ENCODE measurements at regions not wholly inside any gene's neighbourhood (a gene's known extent, or its start where the extent isn't known, plus 50 kb on each side); places are given as distances from the start of the nearest gene placed in this dataset.

DNA sequence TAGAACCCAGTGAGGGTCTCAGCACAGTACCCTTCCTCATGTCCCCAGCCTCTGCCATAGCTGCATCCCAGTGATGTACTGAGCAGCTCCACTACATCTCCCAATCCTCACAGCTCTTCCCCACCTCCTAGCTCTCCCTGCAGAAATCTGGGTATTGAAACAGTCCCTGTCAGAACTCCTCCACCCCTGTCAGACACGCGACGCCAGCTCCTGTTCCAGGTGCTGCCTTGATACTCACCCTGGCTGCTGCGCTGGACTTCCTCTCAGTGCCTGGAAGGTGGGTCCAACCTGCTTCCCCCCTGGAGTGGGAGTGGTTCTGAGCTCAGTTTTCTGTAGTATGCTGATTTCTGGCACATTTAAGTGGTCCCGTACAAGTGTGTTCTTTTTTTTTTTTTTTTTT, 160.9 kb upstream of the SLCO3A1 start:
- no peak for DNase-seq (ENCODE audit: low read depth)
- no peak overlapping the region for H3K4me3 ChIP-seq (ENCODE audit: low read depth, low read length)
- TF ChIP-seq, protein P1, sequence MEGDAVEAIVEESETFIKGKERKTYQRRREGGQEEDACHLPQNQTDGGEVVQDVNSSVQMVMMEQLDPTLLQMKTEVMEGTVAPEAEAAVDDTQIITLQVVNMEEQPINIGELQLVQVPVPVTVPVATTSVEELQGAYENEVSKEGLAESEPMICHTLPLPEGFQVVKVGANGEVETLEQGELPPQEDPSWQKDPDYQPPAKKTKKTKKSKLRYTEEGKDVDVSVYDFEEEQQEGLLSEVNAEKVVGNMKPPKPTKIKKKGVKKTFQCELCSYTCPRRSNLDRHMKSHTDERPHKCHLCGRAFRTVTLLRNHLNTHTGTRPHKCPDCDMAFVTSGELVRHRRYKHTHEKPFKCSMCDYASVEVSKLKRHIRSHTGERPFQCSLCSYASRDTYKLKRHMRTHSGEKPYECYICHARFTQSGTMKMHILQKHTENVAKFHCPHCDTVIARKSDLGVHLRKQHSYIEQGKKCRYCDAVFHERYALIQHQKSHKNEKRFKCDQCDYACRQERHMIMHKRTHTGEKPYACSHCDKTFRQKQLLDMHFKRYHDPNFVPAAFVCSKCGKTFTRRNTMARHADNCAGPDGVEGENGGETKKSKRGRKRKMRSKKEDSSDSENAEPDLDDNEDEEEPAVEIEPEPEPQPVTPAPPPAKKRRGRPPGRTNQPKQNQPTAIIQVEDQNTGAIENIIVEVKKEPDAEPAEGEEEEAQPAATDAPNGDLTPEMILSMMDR (IDR thresholded peaks at IDR 0.05; ENCODE audit: insufficient read depth, low read depth, low read length): no peak

DNA sequence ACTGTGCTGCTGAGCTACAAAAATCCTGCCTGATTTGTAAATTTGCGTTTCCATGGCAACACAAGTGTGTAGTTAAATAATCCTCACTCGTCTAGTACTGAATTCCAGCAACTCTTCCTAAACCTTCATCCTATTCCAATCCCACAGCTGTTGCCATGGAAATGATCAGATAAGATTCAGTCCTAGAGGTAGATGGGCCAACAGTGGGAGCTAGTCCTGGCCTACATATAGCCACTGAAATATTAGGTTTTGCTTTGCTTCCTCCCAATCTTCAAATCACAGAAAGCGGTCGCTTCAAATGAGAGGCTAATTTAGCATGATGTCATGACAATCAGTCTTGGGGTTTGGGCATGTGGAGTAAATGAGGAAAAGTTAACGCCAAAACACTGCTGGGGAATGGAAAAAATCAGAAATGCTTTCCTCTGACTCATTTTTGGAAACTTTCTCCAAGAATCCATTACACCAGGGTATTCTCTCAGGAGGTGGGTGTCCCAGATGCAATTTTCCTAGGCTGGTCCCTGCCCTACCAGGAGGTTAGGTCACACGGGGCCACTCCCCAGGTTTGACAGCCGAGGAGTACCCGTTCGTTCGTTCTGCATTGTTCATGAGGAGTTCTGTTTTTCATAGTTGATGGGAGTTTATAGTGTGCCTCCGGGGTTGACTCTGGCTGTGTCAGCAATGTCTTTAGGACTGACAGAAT, 159.2 kb upstream of the SLCO3A1 start:
- H3K4me3 ChIP-seq (ENCODE audit: low read depth, low read length): peak overlapping the region; percentile 23
- TF ChIP-seq, protein P1 (IDR thresholded peaks at IDR 0.05; ENCODE audit: insufficient read depth, low read depth, low read length): no peak
- peak; percentile 38 for DNase-seq (ENCODE audit: low read depth)

DNA sequence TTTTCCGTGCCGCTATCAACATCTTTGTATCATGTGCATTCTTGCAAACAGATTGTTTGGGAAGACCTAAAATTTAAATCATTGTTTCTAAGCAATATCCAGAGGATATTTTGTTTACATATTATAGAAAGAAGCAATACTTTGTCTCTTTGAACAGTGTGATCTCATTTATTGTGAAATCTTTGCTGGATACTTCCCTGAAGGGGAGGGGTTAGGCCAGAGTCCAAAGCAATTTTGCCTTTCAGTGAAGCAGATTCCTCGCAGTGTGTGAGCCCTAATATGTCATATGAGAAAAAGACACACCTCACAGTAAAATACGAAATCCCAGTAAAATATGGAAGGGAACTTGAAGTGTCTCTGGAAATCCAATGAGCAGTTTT, 158.7 kb upstream of the SLCO3A1 start:
- peak; percentile 59 for DNase-seq (ENCODE audit: low read depth)
- peak overlapping the region; percentile 23 for H3K4me3 ChIP-seq (ENCODE audit: low read depth, low read length)

DNA sequence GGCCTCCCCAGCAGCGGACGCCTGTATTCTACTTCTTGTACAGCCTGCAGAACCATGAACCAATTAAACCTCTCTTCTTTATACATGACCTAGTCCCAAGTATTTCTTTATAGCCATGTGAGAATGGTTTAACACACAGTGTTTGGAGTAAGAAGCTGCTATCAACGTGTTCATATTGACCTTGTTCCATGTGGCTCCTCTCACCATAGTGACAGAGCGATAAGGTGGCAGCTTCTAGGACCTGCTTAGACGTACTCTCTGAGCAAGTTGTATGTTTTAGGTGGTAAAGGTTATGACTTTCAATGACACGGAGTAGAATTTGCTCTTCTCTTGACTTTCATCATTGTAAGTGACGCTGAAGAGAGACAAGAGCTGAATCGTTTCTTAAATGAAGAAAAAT, 157.7 kb upstream of the SLCO3A1 start:
- DNase-seq (ENCODE audit: low read depth): no peak
- TF ChIP-seq, protein P1 (IDR thresholded peaks at IDR 0.05; ENCODE audit: insufficient read depth, low read depth, low read length): no peak
- H3K4me3 ChIP-seq (ENCODE audit: low read depth, low read length): no peak overlapping the region

More for the DNA sequence above, 158.7 kb upstream of the SLCO3A1 start:
- TF ChIP-seq, protein P1 (IDR thresholded peaks at IDR 0.05; ENCODE audit: insufficient read depth, low read depth, low read length): no peak

DNA sequence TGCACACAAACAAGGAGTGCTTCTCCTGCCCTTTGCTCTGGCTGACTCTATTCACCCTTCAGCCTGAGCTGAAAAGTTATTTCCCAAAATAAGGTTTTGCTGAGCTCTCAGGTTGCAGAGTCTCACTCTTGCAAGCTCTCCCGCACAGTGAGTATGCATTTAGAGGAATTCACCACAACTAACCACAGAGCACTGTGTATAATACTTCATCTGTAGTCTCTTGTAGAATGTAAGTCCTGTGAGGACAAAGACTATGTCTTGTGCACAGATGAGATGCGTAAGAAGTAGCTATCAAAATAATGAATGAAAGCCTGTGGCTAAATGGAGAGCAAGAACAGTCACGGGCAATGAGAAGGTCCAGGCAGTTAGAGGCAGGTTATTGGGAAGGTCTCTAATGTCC, 156.5 kb upstream of the SLCO3A1 start:
- no peak for DNase-seq (ENCODE audit: low read depth)
- TF ChIP-seq, protein P1 (IDR thresholded peaks at IDR 0.05; ENCODE audit: insufficient read depth, low read depth, low read length): no peak
- H3K4me3 ChIP-seq (ENCODE audit: low read depth, low read length): no peak overlapping the region

DNA sequence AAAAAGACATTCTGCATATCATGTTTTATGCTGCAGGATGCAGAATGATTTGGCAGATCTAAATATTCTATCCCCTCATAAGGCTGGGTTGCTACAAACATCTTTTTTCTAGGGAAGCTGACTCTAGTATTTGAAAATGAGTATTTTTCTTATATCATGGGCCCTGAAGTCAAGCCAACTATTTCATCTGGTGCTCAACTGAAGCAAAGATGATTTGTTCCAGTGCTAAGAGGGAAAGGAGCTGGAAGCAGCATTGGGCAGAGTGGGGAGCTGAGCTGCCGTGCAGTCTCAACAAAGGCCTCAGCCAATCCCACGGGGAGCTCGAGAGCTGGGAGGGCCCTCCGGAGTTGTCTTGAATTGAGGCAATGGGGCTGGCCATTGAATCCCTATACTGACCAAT, 155.3 kb upstream of the SLCO3A1 start:
- DNase-seq (ENCODE audit: low read depth): no peak
- TF ChIP-seq, protein P1 (IDR thresholded peaks at IDR 0.05; ENCODE audit: insufficient read depth, low read depth, low read length): no peak
- no peak overlapping the region for H3K4me3 ChIP-seq (ENCODE audit: low read depth, low read length)

DNA sequence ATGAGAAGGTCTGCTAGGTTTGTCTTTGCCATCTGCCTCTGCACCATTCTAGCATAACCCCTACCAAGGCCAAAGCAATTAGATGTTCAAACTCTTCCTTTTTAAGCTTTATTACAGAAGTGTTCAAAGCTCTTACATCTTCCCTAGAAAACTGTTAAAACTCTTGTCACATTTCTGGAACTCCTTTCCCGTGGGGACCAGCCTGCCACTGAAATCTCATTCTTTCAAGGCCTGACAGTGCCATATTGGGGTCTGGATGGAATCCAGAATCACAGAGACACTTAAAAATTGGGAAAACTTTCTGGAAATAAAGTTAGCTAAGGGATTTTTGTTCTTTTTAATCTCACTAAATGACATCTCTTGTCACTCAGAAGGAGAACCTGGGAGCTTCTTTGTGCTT, 153.8 kb upstream of the SLCO3A1 start:
- TF ChIP-seq, protein P1 (IDR thresholded peaks at IDR 0.05; ENCODE audit: insufficient read depth, low read depth, low read length): no peak
- H3K4me3 ChIP-seq (ENCODE audit: low read depth, low read length): no peak overlapping the region
- DNase-seq (ENCODE audit: low read depth): no peak

All from fibroblast of villous mesenchyme (primary cell).